Sigmoid colon (tissue), 6 donors: ENCODE measurements at regions not wholly inside any gene's neighbourhood (a gene's known extent, or its start where the extent isn't known, plus 50 kb on each side); places are given as distances from the start of the nearest gene placed in this dataset.

ENCODE experiments used
- DNase-seq: peaks from one replicate; pipeline ENCODE4 v3.0.0-alpha.2; 2019
- H3K27ac ChIP-seq, 4 donors: fragments of 200-600 bp; sonication (generic); one replicate each; pipeline ENCODE4 v1.5.1; 2016 to 2019; ENCODE audit warnings: mild to moderate bottlenecking in 1 of 4
- H3K27me3 ChIP-seq, 3 donors: fragments of 200-600 bp; sonication (generic); one replicate each; pipeline ENCODE4 v1.5.1; 2019; ENCODE audit warnings: mild to moderate bottlenecking in 1 of 3
- H3K36me3 ChIP-seq, 4 donors: fragments of 200-600 bp; sonication (generic); one replicate each; pipeline ENCODE4 v1.5.1; 2016 to 2019
- H3K4me1 ChIP-seq, 4 donors: fragments of 200-600 bp; sonication (generic); one replicate each; pipeline ENCODE4 v1.5.1; 2017 to 2019
- H3K4me3 ChIP-seq, 4 donors: fragments of 200-600 bp; sonication (generic); one replicate each; pipeline ENCODE4 v1.5.1; 2017 to 2019; ENCODE audit warnings: mild to moderate bottlenecking in 2 of 4, moderate library complexity in 1 of 4
- H3K9me3 ChIP-seq, 4 donors: fragments of 200-600 bp in 3 of 4; sonication (generic) in 3 of 4; one replicate each; pipeline versions ENCODE4 v1.5.1 to v1.6.1; 2013 to 2019
- EP300 ChIP-seq, 4 donors: sonication (generic); formaldehyde crosslinking; IDR thresholded peaks; one replicate each; pipeline ENCODE4 v1.6.1; 2017; ENCODE audit warnings: antibody characterized with exemption in 4 of 4
- POLR2A ChIP-seq, 2 donors: fragments of 450-650 bp; IDR thresholded peaks; one replicate each; pipeline ENCODE4 v1.6.1; 2016; ENCODE audit warnings: antibody characterized with exemption in 2 of 2, mild to moderate bottlenecking in 2 of 2, moderate library complexity in 2 of 2
- POLR2AphosphoS5 ChIP-seq, 4 donors: sonication (generic); formaldehyde crosslinking; IDR thresholded peaks; one replicate each; pipeline ENCODE4 v1.6.1; 2017; ENCODE audit warnings: antibody characterized with exemption in 4 of 4
- WGBS, 2 donors: extraction: QIAGEN DNeasy Blood & Tissue Kit; methylation state at CpG; one replicate each; pipeline ENCODE4 v1.1.7; 2013; 5-methylcytosine and 5-hydroxymethylcytosine counted together
- intact Hi-C: fragments of 100-400 bp; cut with DNase I; formaldehyde crosslinking; loops from one replicate; pipeline ENCODE4 v1.15.1; 2023
- TF ChIP-seq, protein P1 (sequence below), 4 experiments: fragments of 450-650 bp in 3 of 4; fragments of 200-600 bp in 1 of 4; IDR thresholded peaks; one replicate each; pipeline ENCODE4 v1.5.1; 2016 to 2019; ENCODE audit warnings: antibody characterized with exemption in 4 of 4, mild to moderate bottlenecking in 3 of 4, moderate library complexity in 2 of 4
- donor health status: healthy with polysubstance abuse.
- donor health status: healthy.

DNA sequence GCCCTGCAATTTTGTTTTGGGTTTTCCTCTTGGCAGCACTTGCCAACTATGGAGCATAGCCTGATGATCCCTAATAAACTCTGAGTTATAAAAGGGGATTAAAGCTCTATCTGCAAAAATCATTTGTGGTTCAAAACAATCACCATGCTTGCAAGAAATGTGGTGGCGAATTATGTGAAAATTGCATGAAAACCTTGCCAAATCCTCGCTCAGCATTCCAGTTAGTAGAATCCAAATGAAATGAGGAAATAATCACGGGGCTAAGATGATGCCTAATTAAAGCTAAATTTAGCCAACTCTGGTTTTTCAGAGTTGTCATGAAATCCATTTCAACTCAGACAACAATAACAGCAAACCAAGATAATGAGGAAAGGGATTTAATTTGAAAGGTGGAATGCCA, 73.0 kb upstream of the PROK2 start:
- no peaks in the 10 kb centered on the region for H3K36me3 ChIP-seq
- no peak for DNase-seq
- 66 to 69% methylated on average over 3 of the region's 3 CpGs for WGBS, 2 donors
- no peak for TF ChIP-seq EP300 (IDR thresholded peaks at IDR 0.05)
- TF ChIP-seq POLR2AphosphoS5 (IDR thresholded peaks at IDR 0.05) = no peak
- TF ChIP-seq POLR2A (IDR thresholded peaks at IDR 0.05) = no peak
- TF ChIP-seq, protein P1, sequence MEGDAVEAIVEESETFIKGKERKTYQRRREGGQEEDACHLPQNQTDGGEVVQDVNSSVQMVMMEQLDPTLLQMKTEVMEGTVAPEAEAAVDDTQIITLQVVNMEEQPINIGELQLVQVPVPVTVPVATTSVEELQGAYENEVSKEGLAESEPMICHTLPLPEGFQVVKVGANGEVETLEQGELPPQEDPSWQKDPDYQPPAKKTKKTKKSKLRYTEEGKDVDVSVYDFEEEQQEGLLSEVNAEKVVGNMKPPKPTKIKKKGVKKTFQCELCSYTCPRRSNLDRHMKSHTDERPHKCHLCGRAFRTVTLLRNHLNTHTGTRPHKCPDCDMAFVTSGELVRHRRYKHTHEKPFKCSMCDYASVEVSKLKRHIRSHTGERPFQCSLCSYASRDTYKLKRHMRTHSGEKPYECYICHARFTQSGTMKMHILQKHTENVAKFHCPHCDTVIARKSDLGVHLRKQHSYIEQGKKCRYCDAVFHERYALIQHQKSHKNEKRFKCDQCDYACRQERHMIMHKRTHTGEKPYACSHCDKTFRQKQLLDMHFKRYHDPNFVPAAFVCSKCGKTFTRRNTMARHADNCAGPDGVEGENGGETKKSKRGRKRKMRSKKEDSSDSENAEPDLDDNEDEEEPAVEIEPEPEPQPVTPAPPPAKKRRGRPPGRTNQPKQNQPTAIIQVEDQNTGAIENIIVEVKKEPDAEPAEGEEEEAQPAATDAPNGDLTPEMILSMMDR (IDR thresholded peaks at IDR 0.05) = no peak
- H3K27me3 ChIP-seq = no peaks in the 10 kb centered on the region
- intact Hi-C loops = no loop called here
- no peaks in the 10 kb centered on the region for H3K4me1 ChIP-seq
- no peak overlapping the region for H3K27ac ChIP-seq
- H3K9me3 ChIP-seq = peaks cover 0 to 4% (median under 1%) of the 10 kb centered on the region in 4 donors
- H3K4me3 ChIP-seq = no peak overlapping the region

DNA sequence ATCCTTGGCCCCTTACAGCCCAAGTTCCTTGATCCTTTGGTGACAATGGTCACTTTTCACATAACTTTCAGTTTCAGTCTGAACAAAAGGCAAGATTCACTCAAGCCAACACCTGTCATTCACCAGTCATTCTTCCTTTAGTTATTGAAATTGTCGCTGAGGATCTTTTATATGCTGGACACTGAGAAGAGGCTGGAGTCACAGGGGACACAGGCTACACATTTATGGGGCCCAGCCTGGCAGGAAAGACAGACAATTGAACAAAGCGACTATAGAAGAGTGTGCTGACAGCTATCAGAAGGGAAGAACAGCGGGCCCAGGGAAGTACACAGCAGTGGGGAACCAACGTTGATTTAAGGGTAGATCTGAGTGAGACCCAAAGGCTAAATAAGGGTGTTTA, 69.8 kb upstream of the PROK2 start:
- WGBS, 2 donors = 79 to 87% methylated on average over 4 of the region's 4 CpGs
- Histone ChIP-seq H3K9me3 (no peaks in the 10 kb centered on the region), H3K4me3 (no peak overlapping the region), H3K36me3 (no peaks in the 10 kb centered on the region), H3K27ac (no peak overlapping the region), H3K4me1 (no peaks in the 10 kb centered on the region), H3K27me3 (no peaks in the 10 kb centered on the region)
- no peak for TF ChIP-seq EP300 (IDR thresholded peaks at IDR 0.05)
- TF ChIP-seq, protein P1 (IDR thresholded peaks at IDR 0.05) = no peak
- no peak for TF ChIP-seq POLR2A (IDR thresholded peaks at IDR 0.05)
- no peak for TF ChIP-seq POLR2AphosphoS5 (IDR thresholded peaks at IDR 0.05)
- intact Hi-C loops = no loop called here
- DNase-seq = no peak

- no peak overlapping the region for H3K27ac ChIP-seq
- DNase-seq = no peak
- intact Hi-C loops = no loop called here
These were observed 69.1 kb upstream of the PROK2 start for GRCh38 chr3:71854096-71854495.

GRCh38 chr3:71851878-71852277, 66.9 kb upstream of the PROK2 start:
- no peak overlapping the region for H3K4me3 ChIP-seq
- H3K27ac ChIP-seq = no peak overlapping the region
- intact Hi-C loops = no loop called here
- H3K36me3 ChIP-seq = no peaks in the 10 kb centered on the region
- 90 to 99% methylated on average over 3 of the region's 3 CpGs for WGBS, 2 donors
- TF ChIP-seq, protein P1 (IDR thresholded peaks at IDR 0.05) = no peak
- TF ChIP-seq POLR2AphosphoS5 (IDR thresholded peaks at IDR 0.05) (no peak), EP300 (IDR thresholded peaks at IDR 0.05) (no peak), POLR2A (IDR thresholded peaks at IDR 0.05) (no peak)
- H3K27me3 ChIP-seq = no peaks in the 10 kb centered on the region
- no peaks in the 10 kb centered on the region for H3K9me3 ChIP-seq
- H3K4me1 ChIP-seq = no peaks in the 10 kb centered on the region
- DNase-seq = no peak

More at GRCh38 chr3:71854096-71854495, 69.1 kb upstream of the PROK2 start:
- Histone ChIP-seq H3K4me3 (no peak overlapping the region), H3K4me1 (no peaks in the 10 kb centered on the region), H3K27me3 (no peaks in the 10 kb centered on the region), H3K36me3 (no peaks in the 10 kb centered on the region), H3K9me3 (no peaks in the 10 kb centered on the region)
- 68 to 79% methylated on average over 5 of the region's 5 CpGs for WGBS, 2 donors
- no peak for TF ChIP-seq EP300 (IDR thresholded peaks at IDR 0.05)

- no peak for TF ChIP-seq POLR2A (IDR thresholded peaks at IDR 0.05)
- TF ChIP-seq, protein P1 (IDR thresholded peaks at IDR 0.05) = no peak
- TF ChIP-seq EP300 (IDR thresholded peaks at IDR 0.05) = no peak
- TF ChIP-seq POLR2AphosphoS5 (IDR thresholded peaks at IDR 0.05) = no peak
- no peaks in the 10 kb centered on the region for H3K9me3 ChIP-seq
- no peak overlapping the region for H3K4me3 ChIP-seq
- DNase-seq = no peak
- 65 to 75% methylated on average over 1 of the region's 1 CpG for whole genome bisulfite sequencing, 2 donors
- H3K27ac ChIP-seq = no peak overlapping the region
- no peaks in the 10 kb centered on the region for H3K36me3 ChIP-seq
- intact Hi-C loops = no loop called here
- no peaks in the 10 kb centered on the region for H3K4me1 ChIP-seq
- H3K27me3 ChIP-seq = no peaks in the 10 kb centered on the region
These were observed 65.7 kb upstream of the PROK2 start for GRCh38 chr3:71850654-71851053.
